GM19397 (cell line): ENCODE measurements at regions not wholly inside any gene's neighbourhood (a gene's known extent, or its start where the extent isn't known, plus 50 kb on each side); places are given as distances from the start of the nearest gene placed in this dataset.

Experiments
- ATAC-seq: cut with Tn5 transposase; IDR thresholded peaks from one replicate; pipeline ENCODE4 v1.9.1; 2021; ENCODE audit warnings: mild to moderate bottlenecking, moderate library complexity; ENCODE audit not compliant: unreplicated experiment

DNA sequence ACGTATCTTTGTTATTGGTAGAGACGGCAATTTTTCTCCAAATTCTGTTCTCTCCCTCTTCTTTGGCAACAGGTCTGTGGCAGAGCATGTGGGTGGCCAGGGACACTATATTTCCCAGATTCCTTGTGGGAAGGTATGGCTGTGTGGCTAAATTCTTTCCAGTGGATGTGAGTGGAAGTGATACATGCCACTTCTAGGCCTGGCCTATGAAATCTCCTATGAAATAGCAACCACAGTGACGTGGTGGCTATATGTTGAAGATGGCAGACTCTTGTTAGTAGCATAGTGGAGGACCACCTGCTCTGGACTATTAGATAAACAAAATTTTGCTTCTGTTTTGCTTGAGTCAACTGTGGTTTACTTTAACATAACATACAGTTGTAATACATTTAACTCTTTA, 243.3 kb downstream of the IL20RB start:
- no peak for ATAC-seq

DNA sequence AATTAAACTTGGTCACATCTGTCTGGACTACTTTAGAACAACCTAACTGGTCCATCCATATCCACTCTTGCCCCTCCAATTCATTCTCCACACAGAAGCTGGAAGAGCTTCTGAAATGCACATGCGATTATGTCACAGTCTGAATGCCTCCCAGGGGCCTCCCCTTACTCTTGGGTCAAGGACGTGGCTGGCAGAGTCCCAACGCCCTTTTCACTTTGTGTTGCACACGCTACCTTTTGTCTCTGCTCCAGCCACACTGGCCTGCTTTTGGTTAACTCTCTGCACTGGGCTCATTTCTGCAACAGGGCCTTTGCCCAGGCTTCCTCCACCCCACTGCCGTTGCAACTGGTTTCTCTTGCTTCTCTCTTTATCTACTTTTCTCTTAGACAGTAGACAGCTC, 245.2 kb downstream of the IL20RB start:
- no peak for ATAC-seq

DNA sequence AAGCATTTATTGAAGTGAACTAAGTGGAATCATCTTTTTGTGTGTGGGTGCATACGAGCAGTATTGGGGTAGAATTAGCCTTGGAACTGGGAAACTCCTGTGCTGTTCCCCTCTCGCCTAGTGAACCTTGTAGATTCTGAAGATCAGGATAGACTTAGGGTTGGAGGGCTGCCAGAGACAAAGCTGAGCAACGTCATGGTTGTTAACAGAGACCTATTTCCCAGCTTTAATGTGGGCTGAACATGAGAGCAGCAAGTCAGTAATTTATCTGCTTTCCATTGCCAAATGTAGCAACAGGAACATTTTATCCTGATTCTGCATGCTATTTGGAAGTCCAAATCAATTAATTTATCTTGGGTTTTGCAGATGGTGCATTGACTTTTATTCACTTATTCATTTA, 246.6 kb downstream of the IL20RB start:
- ATAC-seq: no peak

DNA sequence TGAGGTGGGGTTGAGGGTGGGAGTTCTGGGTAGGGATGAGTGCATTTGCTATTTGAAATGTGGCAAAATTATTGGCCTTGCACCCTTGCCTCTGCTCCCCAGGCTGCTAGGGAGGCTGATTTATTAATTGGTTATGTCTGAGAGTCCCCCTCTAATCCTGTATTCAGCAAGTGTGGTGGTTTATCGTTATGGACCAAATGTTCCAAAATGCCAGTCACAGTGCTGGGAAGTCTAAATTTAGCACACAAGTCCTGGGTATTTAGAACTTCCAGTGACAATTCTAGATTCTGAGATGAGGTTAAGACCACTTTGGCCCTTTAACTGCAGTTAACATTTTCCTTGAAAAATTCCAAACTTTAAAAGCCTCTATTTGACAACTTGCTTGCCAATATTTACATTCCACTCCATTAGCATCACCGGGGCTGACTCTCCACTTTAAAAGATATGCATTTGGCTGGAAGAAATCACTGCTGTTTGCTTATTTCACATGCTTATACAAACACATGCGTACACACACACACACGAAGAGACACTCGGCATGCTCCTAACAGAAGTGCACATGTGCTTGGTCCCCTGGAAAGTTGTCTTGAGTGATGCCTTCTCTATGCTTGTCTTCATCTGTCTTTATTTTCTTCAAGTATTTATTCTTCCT, 247.7 kb downstream of the IL20RB start:
- ATAC-seq: no peak

DNA sequence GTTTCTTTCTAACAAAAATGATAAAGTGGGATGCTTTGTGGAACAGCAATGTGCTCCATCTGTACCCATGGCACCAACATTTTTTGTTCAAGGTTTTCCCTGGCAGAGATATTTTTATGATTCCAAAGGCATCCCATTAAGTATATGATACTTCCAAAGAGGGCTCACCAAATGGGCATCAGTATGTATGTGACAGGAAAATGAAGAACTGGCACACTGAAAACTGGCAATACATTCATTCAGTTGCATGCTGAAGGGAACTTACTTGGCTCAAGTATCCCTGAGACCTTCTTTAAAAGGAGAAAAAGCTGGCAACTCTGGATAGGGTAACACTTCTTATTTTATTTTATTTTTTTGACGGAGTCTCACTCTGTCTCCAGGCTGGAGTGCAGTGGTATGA, 249.8 kb downstream of the IL20RB start:
- no peak for ATAC-seq

DNA sequence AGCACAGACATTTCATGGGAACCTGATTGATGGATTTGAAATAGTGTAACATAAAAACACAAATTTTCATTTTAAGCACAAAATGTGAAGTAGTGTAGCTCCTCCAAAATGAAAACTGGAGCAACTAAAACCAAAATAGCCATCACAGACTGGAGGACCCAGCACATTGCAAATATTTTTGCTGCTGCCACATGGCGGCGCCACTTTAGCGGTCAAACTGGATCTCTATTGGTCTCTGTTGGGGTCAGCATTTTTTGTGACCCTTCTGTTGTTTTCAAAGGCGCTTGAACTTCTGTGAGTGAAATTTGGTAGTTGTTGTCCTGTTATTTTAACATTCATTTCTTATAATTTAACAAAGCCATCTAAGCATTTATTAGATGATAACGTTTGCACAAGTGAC, 259.9 kb downstream of the IL20RB start:
- ATAC-seq: no peak

DNA sequence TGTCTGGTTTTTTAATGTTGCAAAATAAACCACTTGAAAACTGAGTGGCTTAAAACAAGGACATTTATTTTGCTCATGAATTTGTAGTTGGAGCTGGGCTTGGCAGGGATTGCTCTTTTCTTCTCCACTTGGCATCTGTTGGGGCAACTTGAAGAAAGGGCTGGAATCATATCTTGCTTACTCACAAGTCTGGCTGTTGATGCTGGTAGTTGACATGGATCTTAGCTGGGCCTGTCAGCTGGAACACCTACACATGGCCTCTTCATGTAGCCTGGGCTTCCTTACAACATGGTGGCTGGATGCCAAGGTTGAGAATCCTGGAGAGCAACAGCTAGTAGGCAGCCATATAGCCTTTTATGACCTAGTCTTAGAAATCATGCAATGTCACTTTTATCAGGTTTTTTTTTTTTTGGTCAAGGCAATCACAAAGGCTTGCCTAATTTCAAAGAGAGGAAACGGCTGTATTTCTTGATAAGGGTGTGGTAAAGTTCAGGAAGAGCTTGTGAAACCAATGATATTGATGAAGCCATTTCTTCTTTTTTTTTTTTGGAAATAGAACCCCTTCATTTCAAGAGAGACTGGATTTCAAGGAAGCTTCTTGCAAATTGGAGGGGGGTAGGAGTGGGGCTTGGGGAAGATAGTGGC, 262.1 kb downstream of the IL20RB start:
- no peak for ATAC-seq

DNA sequence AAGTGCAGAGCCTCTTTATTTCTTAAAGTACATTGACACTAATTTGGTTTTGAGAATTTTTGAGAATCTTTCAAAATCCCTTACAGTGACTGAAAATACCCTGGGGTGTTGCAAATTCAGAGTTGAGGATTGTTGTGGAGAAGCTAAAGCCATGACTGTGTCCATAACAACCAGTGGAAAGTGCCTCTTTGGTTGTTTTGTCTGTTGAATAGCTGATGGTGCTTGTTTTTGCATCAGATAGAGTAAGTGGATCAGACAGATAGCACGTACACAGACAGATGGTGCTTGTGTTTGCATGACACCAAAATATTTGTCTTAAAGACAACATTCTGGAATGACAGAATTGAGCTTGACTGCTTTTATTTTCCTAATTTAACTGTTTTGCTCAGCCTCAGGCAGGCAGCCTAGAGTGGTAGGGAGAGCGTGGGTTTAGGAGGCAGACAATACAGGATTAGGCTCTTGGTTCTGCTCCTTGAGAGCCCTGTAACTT, 265.0 kb downstream of the IL20RB start:
- no peak for ATAC-seq

DNA sequence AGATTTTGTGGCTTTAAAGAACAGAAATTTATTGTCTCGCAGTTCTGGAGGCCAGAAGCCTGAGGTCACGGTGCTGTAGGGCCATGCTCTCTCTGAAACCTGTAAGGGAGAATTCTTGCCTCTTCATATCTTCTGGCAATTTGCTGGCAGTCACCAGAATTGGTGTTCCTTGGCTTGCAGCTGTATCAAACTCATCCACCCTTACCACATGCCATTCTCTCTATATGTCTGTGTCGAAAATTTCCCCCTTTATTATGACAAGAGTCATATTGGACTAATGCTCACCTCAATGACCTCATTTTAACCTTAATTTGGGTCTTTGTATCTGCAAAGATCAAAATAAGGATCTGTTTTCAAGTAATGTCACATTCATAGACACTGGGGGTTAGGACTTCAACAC, 266.7 kb downstream of the IL20RB start:
- no peak for ATAC-seq

DNA sequence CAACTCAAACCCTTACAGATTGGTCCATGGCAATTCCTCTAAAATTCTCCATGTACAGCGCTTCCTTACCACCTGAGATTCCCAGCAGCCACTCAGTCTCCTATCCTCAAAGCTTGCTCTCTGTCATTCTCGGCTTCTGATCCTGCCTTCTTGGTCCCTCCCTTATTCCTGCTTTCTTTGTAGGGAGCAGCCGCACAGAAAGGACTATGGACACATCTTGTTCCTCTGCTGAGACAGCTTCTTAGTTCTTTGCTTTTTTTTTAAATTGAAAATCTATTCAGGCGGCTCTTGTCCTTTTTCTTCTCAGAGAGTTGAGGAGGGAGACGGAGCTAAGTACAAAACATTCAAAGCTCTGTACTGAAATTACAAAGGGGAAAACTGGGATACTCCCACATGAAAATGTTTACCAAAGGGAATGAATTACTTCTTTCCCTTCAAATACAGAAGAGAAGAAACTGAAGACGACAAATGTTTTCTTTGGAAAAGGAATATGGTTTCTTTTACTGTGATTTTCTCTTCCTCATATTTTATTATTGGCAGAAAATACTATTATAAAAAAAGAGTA, 285.1 kb downstream of the IL20RB start:
- no peak for ATAC-seq

DNA sequence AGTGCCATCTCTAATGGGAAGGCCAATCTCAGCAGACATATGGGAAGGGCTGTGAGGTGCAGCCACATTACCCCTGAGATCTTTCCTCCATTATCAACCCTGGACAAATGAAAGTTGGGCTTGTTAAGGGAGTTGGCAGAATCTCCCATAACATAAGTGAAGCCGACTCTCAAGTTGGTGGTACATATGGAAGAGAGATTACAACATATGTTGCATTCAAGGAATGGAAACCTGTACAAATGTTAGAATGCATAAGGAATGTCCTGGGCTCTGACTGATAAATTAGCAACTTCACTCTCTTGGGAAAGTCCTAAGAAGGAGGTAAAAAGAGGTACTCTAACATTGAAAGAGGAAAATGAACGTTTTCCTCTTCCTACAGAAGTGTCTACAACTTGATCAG, 288.7 kb downstream of the IL20RB start:
- no peak for ATAC-seq

DNA sequence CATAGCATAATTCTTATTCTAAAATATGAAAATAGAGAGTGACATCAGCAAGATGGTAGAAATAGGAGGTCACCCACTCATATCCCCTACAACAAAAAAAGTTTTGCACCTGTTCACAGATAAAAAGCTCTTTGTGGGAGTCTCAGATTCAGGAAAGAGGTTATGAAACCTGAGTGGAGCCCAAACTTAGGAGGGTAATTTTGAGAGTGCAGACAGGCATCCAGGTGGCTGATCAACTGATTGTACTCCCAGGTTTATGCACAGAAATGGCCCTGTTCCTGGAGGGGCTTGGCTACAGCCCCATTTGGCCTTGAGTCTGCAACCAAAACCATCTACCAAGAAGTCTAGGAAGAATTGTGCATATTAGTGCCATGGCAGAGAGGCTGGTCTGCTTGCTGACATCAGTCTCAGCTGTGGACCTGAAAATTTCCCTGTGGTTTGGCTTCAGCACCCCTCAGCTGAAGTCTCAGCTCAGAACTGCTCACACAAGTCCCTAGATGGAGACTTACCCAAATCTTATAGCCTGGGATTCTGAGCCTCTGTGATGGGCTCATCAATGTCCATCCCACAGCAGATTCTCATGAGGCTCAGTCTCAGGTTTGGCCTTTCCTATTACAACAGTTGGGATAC, 291.6 kb downstream of the IL20RB start:
- ATAC-seq: no peak

DNA sequence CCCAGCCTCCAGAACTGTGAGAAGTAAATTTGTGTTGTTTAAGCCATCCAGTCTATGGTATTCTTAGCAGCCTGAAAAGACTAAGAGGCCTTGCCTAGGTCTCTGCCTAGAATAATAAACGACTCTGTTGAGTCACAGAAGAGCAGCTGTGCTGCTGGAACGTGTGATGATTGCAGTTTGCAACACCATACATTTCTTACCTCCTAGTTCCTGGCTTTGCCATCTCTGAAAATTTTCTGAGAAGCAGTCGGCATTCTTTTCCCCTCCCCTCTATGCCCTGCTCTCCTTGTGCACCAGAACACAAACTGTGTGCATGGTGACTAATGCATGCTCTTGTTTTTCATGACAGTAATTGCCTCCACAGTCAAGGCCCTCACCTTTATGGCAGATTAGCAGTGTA, 301.3 kb downstream of the IL20RB start:
- ATAC-seq: no peak

DNA sequence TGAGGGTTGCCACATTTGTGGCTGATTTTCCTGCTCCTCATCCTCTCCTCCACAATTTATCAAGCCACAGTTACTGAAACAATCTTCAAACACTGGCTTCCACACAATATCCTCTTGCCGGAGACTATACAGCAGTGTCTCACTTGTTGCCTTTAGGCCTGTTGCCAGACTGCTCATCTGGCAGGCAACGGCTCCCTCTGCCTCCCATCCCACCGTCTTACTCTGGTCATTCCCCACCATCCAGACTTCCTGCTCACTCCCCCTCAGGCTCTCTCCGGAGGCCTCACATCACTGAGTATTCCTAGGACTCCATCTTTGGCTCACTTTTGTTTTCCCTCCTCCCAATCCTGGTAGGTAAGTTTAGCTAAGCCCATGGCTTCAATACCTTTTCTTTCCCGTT, 301.9 kb downstream of the IL20RB start:
- no peak for ATAC-seq

DNA sequence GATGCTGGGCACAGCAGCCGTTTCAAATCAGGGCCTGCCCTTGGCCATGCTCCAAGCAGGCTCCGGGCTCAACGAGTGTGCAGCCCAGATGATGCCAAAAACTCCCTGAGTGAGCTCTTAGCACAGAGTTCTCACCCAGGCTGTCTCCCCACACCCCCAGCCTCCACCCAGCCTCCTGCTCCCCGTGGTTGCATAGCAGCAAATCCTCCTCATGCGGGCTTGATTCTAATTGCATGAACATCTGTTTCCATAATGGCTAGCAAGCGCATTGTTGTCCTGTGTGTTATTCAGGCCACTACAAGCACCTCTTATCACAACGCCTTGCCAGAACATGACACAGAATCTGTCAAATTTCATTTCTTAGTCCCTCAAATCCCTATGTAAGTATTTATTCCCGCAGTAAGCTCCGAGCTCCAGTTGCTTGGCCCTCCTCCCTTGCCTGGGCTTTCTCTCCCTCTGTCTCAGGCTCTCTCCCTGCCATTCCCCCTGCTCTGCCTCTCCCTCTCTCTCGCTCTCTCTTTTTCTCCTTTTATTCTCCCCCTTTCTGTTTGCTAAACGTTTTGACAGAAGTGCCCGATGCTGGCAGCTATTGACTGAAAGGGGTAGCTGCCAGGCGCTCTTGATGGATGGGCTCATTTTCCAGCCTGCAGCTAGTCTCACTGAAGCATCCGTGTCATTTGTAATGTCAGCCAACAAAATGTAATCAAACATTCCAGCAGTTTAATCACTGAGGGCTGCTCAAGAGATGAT, 306.5 kb downstream of the IL20RB start:
- ATAC-seq: no peak

DNA sequence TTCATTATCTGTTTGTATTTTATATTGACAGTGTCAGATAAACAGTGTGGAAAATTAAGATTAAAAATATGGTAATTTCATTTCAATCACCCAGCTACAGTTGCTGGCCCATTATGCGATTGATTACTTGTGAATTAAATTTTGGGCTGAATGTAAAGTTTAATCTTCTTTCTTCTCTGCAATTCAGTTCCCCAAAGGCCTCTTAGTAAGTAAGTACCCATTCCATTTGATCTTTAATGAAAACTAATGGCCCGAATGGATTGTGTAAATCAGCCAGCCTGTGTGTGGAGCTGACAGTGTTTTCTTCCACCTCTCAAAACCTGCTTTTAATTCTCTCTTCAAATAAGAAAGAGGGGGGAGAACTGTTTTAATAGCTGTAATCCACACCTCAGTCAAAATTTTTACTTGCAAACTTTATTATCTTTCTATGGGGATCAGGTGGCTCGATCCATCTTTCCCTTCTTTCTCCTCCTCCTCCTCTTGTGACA, 307.1 kb downstream of the IL20RB start:
- ATAC-seq: no peak

DNA sequence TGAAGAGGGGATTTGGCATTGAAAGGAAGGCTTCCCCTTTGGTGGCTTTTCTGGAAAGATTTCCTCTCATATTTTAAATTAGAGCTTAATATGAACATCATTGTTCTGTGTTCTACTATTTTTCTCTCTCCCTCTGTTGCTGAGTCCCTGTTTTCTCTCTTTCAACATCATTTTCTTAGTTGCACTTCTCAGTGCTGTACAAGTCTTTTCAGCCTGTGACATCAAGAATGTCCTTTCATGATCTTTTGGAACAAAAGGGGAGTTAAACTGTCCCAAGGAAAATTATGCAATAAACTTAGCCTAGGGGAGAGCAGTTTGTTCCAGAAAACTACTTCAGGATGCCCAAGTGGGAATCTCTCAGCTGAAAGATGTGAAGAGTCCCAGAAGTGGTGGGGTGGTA, 325.1 kb downstream of the IL20RB start:
- ATAC-seq: no peak

DNA sequence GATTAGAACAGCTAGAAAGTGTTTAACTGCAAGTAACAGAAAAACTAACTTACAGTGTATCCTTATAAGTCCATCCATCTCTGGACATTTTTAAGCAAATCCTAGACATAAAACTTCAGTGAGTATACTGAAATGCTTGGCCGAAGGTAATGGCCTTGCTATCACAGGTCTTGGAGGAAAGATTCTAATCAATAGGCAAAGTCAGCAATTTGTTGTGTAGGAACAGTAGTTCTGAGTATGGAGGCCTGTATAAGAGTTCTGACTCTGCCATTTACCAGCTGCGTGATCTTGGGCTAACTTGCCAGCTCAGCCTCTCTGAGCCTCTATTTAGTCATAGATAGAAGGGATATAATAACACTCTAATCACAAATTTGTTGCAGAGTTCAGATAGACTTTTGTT, 328.1 kb downstream of the IL20RB start:
- no peak for ATAC-seq

DNA sequence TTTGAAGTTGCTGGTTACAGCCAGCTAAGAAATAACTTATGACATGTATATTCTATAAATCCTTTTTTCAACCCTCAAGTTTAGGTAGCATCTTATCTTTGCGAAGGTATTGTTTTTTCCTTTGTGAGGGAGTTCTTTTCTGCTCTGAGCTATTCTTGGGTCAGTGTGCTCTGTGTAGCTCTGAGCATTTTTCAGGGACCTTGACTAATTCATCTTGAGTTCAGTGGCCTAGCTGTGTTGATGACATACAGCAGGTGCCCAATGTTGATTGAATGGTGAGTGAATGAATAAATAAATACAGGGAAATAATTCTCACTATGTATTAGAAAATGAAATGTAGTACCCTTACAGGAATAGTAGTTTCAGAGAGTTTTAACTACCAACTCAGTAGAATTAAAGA, 335.3 kb downstream of the IL20RB start:
- no peak for ATAC-seq

DNA sequence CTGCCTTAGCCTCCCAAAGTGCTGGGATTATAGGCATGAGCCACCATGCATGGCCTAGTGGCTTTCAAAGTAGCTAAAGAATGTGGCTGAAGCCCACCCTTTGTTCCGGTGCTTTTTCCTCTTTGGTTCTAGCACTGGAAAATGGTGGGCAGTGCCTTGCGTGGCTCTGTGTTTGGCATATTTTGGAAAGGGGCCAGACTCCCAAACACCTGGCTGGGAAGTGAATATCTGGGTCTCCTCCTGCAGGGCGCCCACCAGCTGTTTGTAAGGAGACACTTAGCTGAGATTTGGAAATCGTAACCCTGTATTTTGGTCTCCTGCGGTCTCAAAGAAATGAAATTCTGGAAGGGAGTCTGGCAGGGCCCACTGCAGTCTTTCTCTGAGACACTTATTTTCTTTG, 336.4 kb downstream of the IL20RB start:
- ATAC-seq: no peak

DNA sequence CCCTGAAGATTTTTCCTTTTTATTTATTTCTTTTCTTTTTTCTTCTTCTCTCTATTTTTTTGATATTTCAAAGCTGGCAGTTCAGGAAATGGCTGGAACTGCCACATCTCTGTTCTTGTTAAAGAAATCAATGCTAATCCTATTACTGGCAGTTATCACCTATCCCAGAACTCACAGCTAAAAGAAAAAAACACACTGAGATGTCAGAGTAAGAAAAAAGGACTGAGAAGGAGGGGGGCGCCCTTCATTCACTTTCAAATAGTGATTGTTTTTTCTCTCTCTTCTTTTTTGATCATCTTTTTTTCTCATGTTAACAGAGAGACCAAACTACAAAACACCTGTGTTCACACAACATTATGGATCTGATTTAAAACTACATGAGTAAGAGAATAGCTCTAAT, 337.1 kb downstream of the IL20RB start:
- ATAC-seq: no peak
